ENCODE measurements at regions not wholly inside any gene's neighbourhood (a gene's known extent, or its start where the extent isn't known, plus 50 kb on each side); places are given as distances from the start of the nearest gene placed in this dataset.
"Not testable (repeated sequence)": the region's sequence is repeated elsewhere in the genome, so short reads cannot be mapped to it uniquely, and the experiment has no call there.

DNA sequence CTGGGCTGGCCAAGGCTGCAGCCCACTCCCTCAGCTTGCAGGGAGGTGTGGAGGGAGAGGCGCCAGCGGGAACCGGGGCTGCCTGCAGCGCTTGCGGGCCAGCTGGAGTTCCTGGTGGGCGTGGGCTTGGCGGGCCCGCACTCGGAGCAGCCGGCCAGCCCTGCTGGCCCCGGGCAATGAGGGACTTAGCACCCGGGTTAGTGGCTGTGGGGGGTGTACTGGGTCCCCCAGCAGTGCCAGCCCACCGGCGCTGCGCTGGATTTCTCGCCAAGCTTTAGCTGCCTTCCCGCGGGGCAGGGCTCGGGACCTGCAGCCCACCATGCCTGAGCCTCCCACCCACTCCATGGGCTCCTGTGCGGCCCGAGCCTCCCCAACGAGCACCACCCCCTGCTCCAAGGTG is 164.2 kb upstream of the NPY2R start:
- H3K4me3 ChIP-seq (ENCODE audit: low read depth in 1 of 5, low read length in 5 of 5): not testable (repeated sequence)

GRCh38 chr4:155047755-155048154 is 160.7 kb upstream of the NPY2R start:
- Histone ChIP-seq H3K9ac (ENCODE audit: low read length in 5 of 5) (no peak overlapping the region), H3K36me3 (ENCODE audit: control insufficient read depth in 5 of 5, insufficient read depth in 5 of 5, low read length in 5 of 5) (no peaks in the 10 kb centered on the region), H3K4me3 (ENCODE audit: low read depth in 1 of 5, low read length in 5 of 5) (no peak overlapping the region), H3K27ac (ENCODE audit: low read depth, low read length) (no peak overlapping the region), H3K4me1 (ENCODE audit: control insufficient read depth in 5 of 5, insufficient read depth in 5 of 5, low read length in 5 of 5) (no peaks in the 10 kb centered on the region), H3K9me3 (ENCODE audit: control insufficient read depth in 5 of 5, low read length in 5 of 5) (peaks cover 0 to 7% (median 3%) of the 10 kb centered on the region in 5 donors), H3K27me3 (ENCODE audit: control insufficient read depth in 5 of 5, insufficient read depth in 4 of 5, low read length in 5 of 5) (no peaks in the 10 kb centered on the region)

More for the DNA sequence above, 164.2 kb upstream of the NPY2R start:
- H3K9ac ChIP-seq (ENCODE audit: low read length in 5 of 5); H3K27ac ChIP-seq (ENCODE audit: low read depth, low read length); H3K9me3 ChIP-seq (ENCODE audit: control insufficient read depth in 5 of 5, low read length in 5 of 5); H3K36me3 ChIP-seq (ENCODE audit: control insufficient read depth in 5 of 5, insufficient read depth in 5 of 5, low read length in 5 of 5); H3K27me3 ChIP-seq (ENCODE audit: control insufficient read depth in 5 of 5, insufficient read depth in 4 of 5, low read length in 5 of 5); H3K4me1 ChIP-seq (ENCODE audit: control insufficient read depth in 5 of 5, insufficient read depth in 5 of 5, low read length in 5 of 5): not testable (repeated sequence)

DNA sequence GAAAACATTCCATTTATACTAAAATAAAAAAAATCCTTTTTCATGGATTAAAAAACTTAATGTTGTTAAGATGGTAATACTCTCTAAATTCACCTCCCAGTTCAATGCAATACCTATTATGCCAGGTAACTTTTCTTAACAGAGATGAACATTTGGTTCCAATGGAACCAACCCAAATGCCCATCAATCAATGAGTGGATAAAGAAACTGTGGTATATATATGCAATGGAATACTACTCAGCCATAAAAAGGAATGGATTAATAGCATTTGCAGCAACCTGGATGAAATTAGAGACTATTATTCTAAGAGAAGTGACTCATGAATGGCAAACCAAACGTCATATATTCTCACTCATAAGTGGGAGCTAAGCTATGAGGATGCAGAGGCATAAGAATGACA is 154.4 kb upstream of the NPY2R start:
- H3K27me3 ChIP-seq (ENCODE audit: control insufficient read depth in 5 of 5, insufficient read depth in 4 of 5, low read length in 5 of 5); H3K4me3 ChIP-seq (ENCODE audit: low read depth in 1 of 5, low read length in 5 of 5); H3K9ac ChIP-seq (ENCODE audit: low read length in 5 of 5); H3K36me3 ChIP-seq (ENCODE audit: control insufficient read depth in 5 of 5, insufficient read depth in 5 of 5, low read length in 5 of 5); H3K9me3 ChIP-seq (ENCODE audit: control insufficient read depth in 5 of 5, low read length in 5 of 5); H3K27ac ChIP-seq (ENCODE audit: low read depth, low read length); H3K4me1 ChIP-seq (ENCODE audit: control insufficient read depth in 5 of 5, insufficient read depth in 5 of 5, low read length in 5 of 5): not testable (repeated sequence)

GRCh38 chr4:155060419-155060818 is 148.0 kb upstream of the NPY2R start:
- H3K9me3 ChIP-seq (ENCODE audit: control insufficient read depth in 5 of 5, low read length in 5 of 5): no peaks in the 10 kb centered on the region
- no peak overlapping the region for H3K27ac ChIP-seq (ENCODE audit: low read depth, low read length)
- H3K9ac ChIP-seq (ENCODE audit: low read length in 5 of 5): no peak overlapping the region
- H3K4me3 ChIP-seq (ENCODE audit: low read depth in 1 of 5, low read length in 5 of 5): no peak overlapping the region
- H3K4me1 ChIP-seq (ENCODE audit: control insufficient read depth in 5 of 5, insufficient read depth in 5 of 5, low read length in 5 of 5): no peaks in the 10 kb centered on the region
- no peaks in the 10 kb centered on the region for H3K27me3 ChIP-seq (ENCODE audit: control insufficient read depth in 5 of 5, insufficient read depth in 4 of 5, low read length in 5 of 5)
- H3K36me3 ChIP-seq (ENCODE audit: control insufficient read depth in 5 of 5, insufficient read depth in 5 of 5, low read length in 5 of 5): no peaks in the 10 kb centered on the region

- Histone ChIP-seq H3K9ac (ENCODE audit: low read length in 5 of 5) (no peak overlapping the region), H3K4me3 (ENCODE audit: low read depth in 1 of 5, low read length in 5 of 5) (no peak overlapping the region), H3K27me3 (ENCODE audit: control insufficient read depth in 5 of 5, insufficient read depth in 4 of 5, low read length in 5 of 5) (no peaks in the 10 kb centered on the region), H3K27ac (ENCODE audit: low read depth, low read length) (no peak overlapping the region), H3K9me3 (ENCODE audit: control insufficient read depth in 5 of 5, low read length in 5 of 5) (no peaks in the 10 kb centered on the region), H3K4me1 (ENCODE audit: control insufficient read depth in 5 of 5, insufficient read depth in 5 of 5, low read length in 5 of 5) (no peaks in the 10 kb centered on the region), H3K36me3 (ENCODE audit: control insufficient read depth in 5 of 5, insufficient read depth in 5 of 5, low read length in 5 of 5) (no peaks in the 10 kb centered on the region)
Measured at GRCh38 chr4:155060873-155061272, 147.6 kb upstream of the NPY2R start.

DNA sequence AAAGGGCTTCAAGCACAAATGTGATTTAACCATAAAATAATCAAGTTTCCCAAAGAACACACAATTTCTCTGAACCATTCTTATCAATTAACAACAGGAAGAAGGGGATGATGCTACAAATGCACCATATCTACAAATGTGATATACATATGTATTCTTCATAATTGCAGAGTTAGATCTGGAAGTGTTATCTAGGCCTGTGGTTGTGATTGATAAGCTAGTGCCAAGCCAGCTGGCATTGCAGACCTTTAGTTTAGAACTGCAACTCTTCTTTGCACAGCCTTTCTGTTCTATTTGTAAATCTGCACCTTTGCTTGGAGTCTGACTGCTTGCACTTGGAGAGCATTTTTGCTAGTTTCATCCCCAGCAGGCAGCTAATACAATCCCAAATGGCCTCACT is 145.5 kb upstream of the NPY2R start:
- Histone ChIP-seq H3K27ac (ENCODE audit: low read depth, low read length) (no peak overlapping the region), H3K9ac (ENCODE audit: low read length in 5 of 5) (no peak overlapping the region), H3K4me1 (ENCODE audit: control insufficient read depth in 5 of 5, insufficient read depth in 5 of 5, low read length in 5 of 5) (no peaks in the 10 kb centered on the region), H3K27me3 (ENCODE audit: control insufficient read depth in 5 of 5, insufficient read depth in 4 of 5, low read length in 5 of 5) (no peaks in the 10 kb centered on the region), H3K9me3 (ENCODE audit: control insufficient read depth in 5 of 5, low read length in 5 of 5) (no peaks in the 10 kb centered on the region), H3K4me3 (ENCODE audit: low read depth in 1 of 5, low read length in 5 of 5) (no peak overlapping the region), H3K36me3 (ENCODE audit: control insufficient read depth in 5 of 5, insufficient read depth in 5 of 5, low read length in 5 of 5) (no peaks in the 10 kb centered on the region)

GRCh38 chr4:155064934-155065333 is 143.5 kb upstream of the NPY2R start:
- not testable (repeated sequence) for H3K27ac ChIP-seq (ENCODE audit: low read depth, low read length); H3K36me3 ChIP-seq (ENCODE audit: control insufficient read depth in 5 of 5, insufficient read depth in 5 of 5, low read length in 5 of 5); H3K4me3 ChIP-seq (ENCODE audit: low read depth in 1 of 5, low read length in 5 of 5); H3K9ac ChIP-seq (ENCODE audit: low read length in 5 of 5); H3K4me1 ChIP-seq (ENCODE audit: control insufficient read depth in 5 of 5, insufficient read depth in 5 of 5, low read length in 5 of 5); H3K27me3 ChIP-seq (ENCODE audit: control insufficient read depth in 5 of 5, insufficient read depth in 4 of 5, low read length in 5 of 5); H3K9me3 ChIP-seq (ENCODE audit: control insufficient read depth in 5 of 5, low read length in 5 of 5)

DNA sequence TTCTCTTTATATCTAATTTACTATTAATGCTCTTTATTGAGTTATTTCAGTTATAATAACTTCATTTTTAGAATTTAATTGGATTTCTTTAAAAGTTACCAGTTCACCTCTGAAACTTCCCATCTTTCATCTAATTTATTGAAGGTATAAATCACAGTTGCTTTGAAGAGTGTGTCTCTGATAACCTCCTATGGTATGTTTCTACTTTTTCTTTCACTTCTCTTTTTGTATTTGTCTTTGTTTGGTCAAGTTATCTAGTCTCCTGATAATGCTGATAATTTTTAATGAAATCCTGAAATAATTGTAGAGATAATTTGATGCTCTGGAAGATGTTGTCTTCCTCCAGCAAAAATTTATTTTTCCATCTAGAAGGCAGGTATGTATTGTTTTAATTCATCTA is 141.6 kb upstream of the NPY2R start:
- no peak overlapping the region for H3K4me3 ChIP-seq (ENCODE audit: low read depth in 1 of 5, low read length in 5 of 5)
- no peaks in the 10 kb centered on the region for H3K9me3 ChIP-seq (ENCODE audit: control insufficient read depth in 5 of 5, low read length in 5 of 5)
- H3K27me3 ChIP-seq (ENCODE audit: control insufficient read depth in 5 of 5, insufficient read depth in 4 of 5, low read length in 5 of 5): no peaks in the 10 kb centered on the region
- H3K9ac ChIP-seq (ENCODE audit: low read length in 5 of 5): no peak overlapping the region
- H3K27ac ChIP-seq (ENCODE audit: low read depth, low read length): no peak overlapping the region
- no peaks in the 10 kb centered on the region for H3K36me3 ChIP-seq (ENCODE audit: control insufficient read depth in 5 of 5, insufficient read depth in 5 of 5, low read length in 5 of 5)
- H3K4me1 ChIP-seq (ENCODE audit: control insufficient read depth in 5 of 5, insufficient read depth in 5 of 5, low read length in 5 of 5): peaks cover 0 to 5% (median 0%) of the 10 kb centered on the region in 5 donors

DNA sequence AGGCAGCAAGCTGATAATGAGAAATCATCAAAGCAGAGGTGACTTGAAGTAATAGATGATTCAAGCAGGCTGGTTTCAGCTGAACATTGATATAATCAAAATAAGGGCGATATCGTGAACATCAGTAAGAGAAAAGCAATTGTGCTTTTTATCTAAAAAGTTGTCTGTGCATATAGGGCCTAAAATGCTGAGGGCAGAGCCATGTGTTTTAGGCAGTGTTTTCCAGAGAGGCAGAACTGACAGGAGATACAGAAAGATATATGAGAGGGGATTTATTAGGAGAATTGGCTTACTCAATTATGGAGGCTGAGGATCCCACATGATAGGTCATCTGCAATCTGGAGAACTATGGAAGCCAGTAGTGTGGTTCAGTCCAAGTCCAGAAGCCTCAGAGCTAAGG is 136.5 kb upstream of the NPY2R start:
- Histone ChIP-seq H3K9ac (ENCODE audit: low read length in 5 of 5) (no peak overlapping the region), H3K4me3 (ENCODE audit: low read depth in 1 of 5, low read length in 5 of 5) (no peak overlapping the region), H3K9me3 (ENCODE audit: control insufficient read depth in 5 of 5, low read length in 5 of 5) (no peaks in the 10 kb centered on the region), H3K27ac (ENCODE audit: low read depth, low read length) (no peak overlapping the region), H3K4me1 (ENCODE audit: control insufficient read depth in 5 of 5, insufficient read depth in 5 of 5, low read length in 5 of 5) (peaks cover 0 to 21% (median 0%) of the 10 kb centered on the region in 5 donors), H3K27me3 (ENCODE audit: control insufficient read depth in 5 of 5, insufficient read depth in 4 of 5, low read length in 5 of 5) (no peaks in the 10 kb centered on the region), H3K36me3 (ENCODE audit: control insufficient read depth in 5 of 5, insufficient read depth in 5 of 5, low read length in 5 of 5) (no peaks in the 10 kb centered on the region)

DNA sequence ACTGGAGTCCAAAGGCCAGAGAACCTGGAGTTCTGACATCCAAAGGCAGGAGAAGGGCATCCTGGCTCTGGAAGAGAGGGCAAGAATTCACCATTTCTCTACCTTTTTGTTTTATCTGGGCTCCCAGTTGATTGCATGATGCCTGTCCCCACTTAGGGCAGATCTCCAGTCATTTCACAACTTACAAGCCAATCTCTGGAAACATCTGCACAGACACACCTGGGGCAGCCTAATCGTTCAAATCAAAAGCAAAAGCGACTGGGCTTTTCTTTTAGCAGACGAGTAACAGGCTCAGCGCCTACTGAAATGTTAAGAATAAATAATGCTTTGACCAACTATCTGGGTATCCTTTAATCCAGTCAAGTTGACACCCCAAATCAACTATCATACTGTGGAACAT is 136.0 kb upstream of the NPY2R start:
- H3K9me3 ChIP-seq (ENCODE audit: control insufficient read depth in 5 of 5, low read length in 5 of 5): no peaks in the 10 kb centered on the region
- H3K9ac ChIP-seq (ENCODE audit: low read length in 5 of 5): no peak overlapping the region

DNA sequence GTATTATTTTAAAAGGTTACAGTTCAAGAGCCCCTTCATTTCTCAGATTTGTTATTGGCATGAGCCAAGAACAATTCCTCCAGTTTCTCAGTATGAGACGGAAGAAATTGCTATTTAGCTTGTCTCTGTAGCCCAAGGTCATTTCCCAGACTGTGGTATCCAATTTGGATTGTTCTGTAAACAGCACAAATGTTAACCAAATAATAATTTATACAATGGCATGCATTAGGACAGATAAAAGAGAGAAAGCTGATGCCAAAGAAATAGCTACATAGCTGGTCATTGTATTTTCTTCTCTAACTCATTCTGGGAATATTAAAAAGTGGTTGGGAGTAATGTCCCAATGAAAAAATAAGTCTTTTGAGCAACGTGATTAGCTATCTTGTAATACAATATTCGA is 134.6 kb upstream of the NPY2R start:
- H3K27me3 ChIP-seq (ENCODE audit: control insufficient read depth in 5 of 5, insufficient read depth in 4 of 5, low read length in 5 of 5): no peaks in the 10 kb centered on the region
- no peaks in the 10 kb centered on the region for H3K9me3 ChIP-seq (ENCODE audit: control insufficient read depth in 5 of 5, low read length in 5 of 5)
- peaks cover 0 to 21% (median 0%) of the 10 kb centered on the region in 5 donors for H3K4me1 ChIP-seq (ENCODE audit: control insufficient read depth in 5 of 5, insufficient read depth in 5 of 5, low read length in 5 of 5)

More for the DNA sequence above, 136.0 kb upstream of the NPY2R start:
- Histone ChIP-seq H3K36me3 (ENCODE audit: control insufficient read depth in 5 of 5, insufficient read depth in 5 of 5, low read length in 5 of 5) (no peaks in the 10 kb centered on the region), H3K27ac (ENCODE audit: low read depth, low read length) (no peak overlapping the region), H3K4me3 (ENCODE audit: low read depth in 1 of 5, low read length in 5 of 5) (no peak overlapping the region), H3K4me1 (ENCODE audit: control insufficient read depth in 5 of 5, insufficient read depth in 5 of 5, low read length in 5 of 5) (peaks cover 0 to 21% (median 0%) of the 10 kb centered on the region in 5 donors), H3K27me3 (ENCODE audit: control insufficient read depth in 5 of 5, insufficient read depth in 4 of 5, low read length in 5 of 5) (no peaks in the 10 kb centered on the region)

More for the DNA sequence above, 134.6 kb upstream of the NPY2R start:
- no peaks in the 10 kb centered on the region for H3K36me3 ChIP-seq (ENCODE audit: control insufficient read depth in 5 of 5, insufficient read depth in 5 of 5, low read length in 5 of 5)
- H3K9ac ChIP-seq (ENCODE audit: low read length in 5 of 5): no peak overlapping the region
- H3K4me3 ChIP-seq (ENCODE audit: low read depth in 1 of 5, low read length in 5 of 5): no peak overlapping the region
- H3K27ac ChIP-seq (ENCODE audit: low read depth, low read length): no peak overlapping the region
